CD4-positive, alpha-beta T cell treated with Interferon gamma for 1 hour (primary cell): ENCODE measurements at regions not wholly inside any gene's neighbourhood (a gene's known extent, or its start where the extent isn't known, plus 50 kb on each side); places are given as distances from the start of the nearest gene placed in this dataset.

Source experiments
- DNase-seq: peaks from one replicate; pipeline ENCODE4 v3.0.0-alpha.2; 2020

GRCh38 chr4:1459722-1460511, 53.7 kb upstream of the NKX1-1 start:
- DNase-seq: no peak

- no peak for DNase-seq
Observed at GRCh38 chr4:1459081-1459721, 53.0 kb upstream of the NKX1-1 start.

- DNase-seq: no peak
Observed at GRCh38 chr4:1458581-1458980, 52.3 kb upstream of the NKX1-1 start.
